ENCODE measurements at regions not wholly inside any gene's neighbourhood (a gene's known extent, or its start where the extent isn't known, plus 50 kb on each side); places are given as distances from the start of the nearest gene placed in this dataset.

- TF ChIP-seq CTCF (IDR thresholded peaks at IDR 0.05): no peak
- no peak for TF ChIP-seq POLR2A (IDR thresholded peaks at IDR 0.05)
These were observed 450.1 kb upstream of the MANEA start for GRCh38 chr6:95127261-95127660.

Data from testis (tissue), 2 donors.